OCI-LY3 (cell line): ENCODE measurements at regions not wholly inside any gene's neighbourhood (a gene's known extent, or its start where the extent isn't known, plus 50 kb on each side); places are given as distances from the start of the nearest gene placed in this dataset.

Source experiments
- H2AFZ ChIP-seq: fragments of 200-600, 300-600 bp; shearing (Covaris generic); 2 replicates; pipeline ENCODE4 v1.6.0; 2014; ENCODE audit warnings: antibody characterized with exemption, low read depth, low read length
- H3K27ac ChIP-seq: fragments of 200-600, 300-600 bp; sonication (generic); 2 replicates; pipeline ENCODE4 v1.5.1; 2014; ENCODE audit warnings: mild to moderate bottlenecking, low read length, moderate library complexity, mixed read lengths
- H3K27me3 ChIP-seq: fragments of 200-600, 300-600 bp; sonication (generic); 2 replicates; pipeline ENCODE4 v1.6.1; 2014; ENCODE audit warnings: low read depth, low read length, mixed read lengths
- H3K36me3 ChIP-seq: fragments of 200-600, 300-600 bp; sonication (generic); replicated peaks from 2 replicates; pipeline ENCODE3; 2014; ENCODE audit warnings: low read depth, low read length, mixed read lengths
- H3K4me1 ChIP-seq: fragments of 300-600, 200-600 bp; sonication (generic); 2 replicates; pipeline ENCODE4 v1.6.1; 2014; ENCODE audit warnings: low read length, mixed read lengths
- H3K4me2 ChIP-seq: fragments of 200-600, 300-600 bp; sonication (generic); 2 replicates; pipeline ENCODE4 v1.6.1; 2014; ENCODE audit warnings: low read length, mixed read lengths
- H3K4me3 ChIP-seq: fragments of 300-600, 200-600 bp; sonication (generic); 2 replicates; pipeline ENCODE4 v1.5.1; 2014; ENCODE audit warnings: antibody characterized with exemption, mild to moderate bottlenecking, low read length, moderate library complexity
- H3K79me2 ChIP-seq: fragments of 300-600, 200-600 bp; shearing (Covaris generic); 2 replicates; pipeline ENCODE4 v1.6.1; 2014; ENCODE audit warnings: mild to moderate bottlenecking, low read length, mixed read lengths
- H3K9ac ChIP-seq: fragments of 300-600, 200-600 bp; shearing (Covaris generic); 2 replicates; pipeline ENCODE4 v1.6.0; 2014; ENCODE audit warnings: mild to moderate bottlenecking, low read length, moderate library complexity
- H3K9me3 ChIP-seq: fragments of 200-600, 300-600 bp; shearing (Covaris generic); 2 replicates; pipeline ENCODE4 v1.6.1; 2014; ENCODE audit warnings: low read length, mixed read lengths; ENCODE audit not compliant: insufficient read depth
- H4K20me1 ChIP-seq: fragments of 200-600, 300-600 bp; sonication (generic); 2 replicates; pipeline ENCODE4 v1.6.1; 2016; ENCODE audit warnings: low read length, mixed read lengths; ENCODE audit not compliant: insufficient read depth
- EZH2phosphoT487 ChIP-seq: fragments of 200-600 bp; shearing (Covaris generic); IDR thresholded peaks from 2 replicates; pipeline ENCODE4 v1.6.1; 2018; ENCODE audit warnings: antibody characterized with exemption, mixed run types, low read depth
- TF ChIP-seq, protein P1 (sequence below): fragments of 200-600, 300-600 bp; sonication (generic); IDR thresholded peaks from 2 replicates; pipeline ENCODE4 v1.5.1; 2014; ENCODE audit warnings: antibody characterized with exemption, low read length, low read depth

DNA sequence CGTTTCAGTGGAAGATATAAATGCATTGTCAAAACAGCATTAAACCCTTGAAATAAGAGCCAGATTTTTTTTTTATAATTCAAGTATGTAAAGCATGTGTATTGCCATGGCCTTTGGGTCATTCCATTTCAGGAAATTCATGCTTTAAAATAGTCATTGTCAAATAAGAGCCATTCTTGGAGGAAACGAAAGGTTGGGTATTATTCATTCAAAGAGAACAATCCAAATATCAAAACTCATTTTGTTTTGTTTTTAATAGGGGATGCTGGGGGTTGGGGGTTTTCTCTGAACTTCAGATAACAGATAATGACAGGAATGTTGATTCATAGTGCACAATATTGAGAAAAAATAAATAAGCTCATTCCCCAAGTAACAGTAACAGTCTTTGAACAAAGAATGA lies 174.4 kb upstream of the NUDT4 start:
- H3K4me3 ChIP-seq, result no peak overlapping the region
- TF ChIP-seq, protein P1, sequence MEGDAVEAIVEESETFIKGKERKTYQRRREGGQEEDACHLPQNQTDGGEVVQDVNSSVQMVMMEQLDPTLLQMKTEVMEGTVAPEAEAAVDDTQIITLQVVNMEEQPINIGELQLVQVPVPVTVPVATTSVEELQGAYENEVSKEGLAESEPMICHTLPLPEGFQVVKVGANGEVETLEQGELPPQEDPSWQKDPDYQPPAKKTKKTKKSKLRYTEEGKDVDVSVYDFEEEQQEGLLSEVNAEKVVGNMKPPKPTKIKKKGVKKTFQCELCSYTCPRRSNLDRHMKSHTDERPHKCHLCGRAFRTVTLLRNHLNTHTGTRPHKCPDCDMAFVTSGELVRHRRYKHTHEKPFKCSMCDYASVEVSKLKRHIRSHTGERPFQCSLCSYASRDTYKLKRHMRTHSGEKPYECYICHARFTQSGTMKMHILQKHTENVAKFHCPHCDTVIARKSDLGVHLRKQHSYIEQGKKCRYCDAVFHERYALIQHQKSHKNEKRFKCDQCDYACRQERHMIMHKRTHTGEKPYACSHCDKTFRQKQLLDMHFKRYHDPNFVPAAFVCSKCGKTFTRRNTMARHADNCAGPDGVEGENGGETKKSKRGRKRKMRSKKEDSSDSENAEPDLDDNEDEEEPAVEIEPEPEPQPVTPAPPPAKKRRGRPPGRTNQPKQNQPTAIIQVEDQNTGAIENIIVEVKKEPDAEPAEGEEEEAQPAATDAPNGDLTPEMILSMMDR, result no peak
- TF ChIP-seq EZH2phosphoT487, result no peak

DNA sequence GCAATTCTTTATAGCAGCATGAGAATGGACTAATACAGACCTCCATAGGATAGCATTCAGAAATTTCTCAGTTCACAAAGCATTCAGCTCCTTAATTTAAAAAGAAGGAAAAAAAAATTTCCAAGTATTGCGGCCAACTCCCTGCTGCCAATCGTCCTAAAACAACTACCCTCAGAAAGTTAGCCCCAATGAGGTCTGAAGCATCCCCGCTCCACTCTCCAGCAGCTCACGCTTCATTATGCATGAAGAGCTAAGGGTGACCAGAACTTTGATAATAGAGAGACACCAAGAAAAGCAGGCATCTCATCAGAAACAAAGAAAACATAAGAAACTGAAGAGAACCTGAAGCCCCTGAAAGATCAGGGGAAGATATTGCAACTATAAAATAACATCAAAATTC lies 172.8 kb upstream of the NUDT4 start:
- Histone ChIP-seq H3K79me2 (no peaks in the 10 kb centered on the region), H3K4me3 (no peak overlapping the region), H3K4me1 (peaks cover 16% of the 10 kb centered on the region), H3K9me3 (no peaks in the 10 kb centered on the region), H3K4me2 (no peak overlapping the region), H4K20me1 (no peaks in the 10 kb centered on the region), H3K36me3 (no peaks in the 10 kb centered on the region), H3K9ac (no peak overlapping the region), H2AFZ (no peak overlapping the region), H3K27me3 (peaks cover 10% of the 10 kb centered on the region), H3K27ac (no peak overlapping the region)
- no peak for TF ChIP-seq EZH2phosphoT487
- TF ChIP-seq, protein P1, result no peak

More for the DNA sequence above, 174.4 kb upstream of the NUDT4 start:
- H3K4me2 ChIP-seq, result no peak overlapping the region
- no peak overlapping the region for H3K9ac ChIP-seq
- no peaks in the 10 kb centered on the region for H3K79me2 ChIP-seq
- H3K27me3 ChIP-seq, result peaks cover 15% of the 10 kb centered on the region
- no peaks in the 10 kb centered on the region for H3K9me3 ChIP-seq
- peaks cover 19% of the 10 kb centered on the region for H3K4me1 ChIP-seq
- H2AFZ ChIP-seq, result no peak overlapping the region
- no peaks in the 10 kb centered on the region for H4K20me1 ChIP-seq
- no peak overlapping the region for H3K27ac ChIP-seq
- no peaks in the 10 kb centered on the region for H3K36me3 ChIP-seq

DNA sequence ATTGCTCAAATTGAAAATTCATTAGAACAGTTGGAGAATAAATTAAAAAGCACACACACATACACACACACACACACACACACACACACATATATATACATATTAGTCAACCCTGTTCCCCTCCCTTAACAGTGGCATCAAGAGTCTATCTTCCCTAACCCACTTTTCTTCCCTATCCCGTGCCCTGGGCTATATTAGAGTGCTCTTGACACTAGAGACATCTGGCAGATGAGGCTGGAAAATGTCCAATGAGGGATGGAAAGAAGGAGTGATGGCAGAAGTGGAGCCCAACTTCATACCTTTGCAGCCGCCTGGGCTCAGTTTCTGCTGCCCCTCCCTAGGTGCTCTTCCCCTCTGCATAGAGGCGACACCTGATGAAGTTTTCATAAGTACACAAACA lies 172.4 kb upstream of the NUDT4 start:
- no peaks in the 10 kb centered on the region for H3K9me3 ChIP-seq
- no peak overlapping the region for H3K4me3 ChIP-seq
- no peaks in the 10 kb centered on the region for H3K36me3 ChIP-seq
- no peaks in the 10 kb centered on the region for H3K79me2 ChIP-seq
- H3K9ac ChIP-seq, result no peak overlapping the region
- H3K27me3 ChIP-seq, result peaks cover 6% of the 10 kb centered on the region; the same call in 1 of the 2 replicates
- H3K27ac ChIP-seq, result no peak overlapping the region
- H3K4me2 ChIP-seq, result no peak overlapping the region
- TF ChIP-seq EZH2phosphoT487, result no peak
- TF ChIP-seq, protein P1, result no peak
- peaks cover 11% of the 10 kb centered on the region for H3K4me1 ChIP-seq
- H2AFZ ChIP-seq, result no peak overlapping the region
- H4K20me1 ChIP-seq, result no peaks in the 10 kb centered on the region

DNA sequence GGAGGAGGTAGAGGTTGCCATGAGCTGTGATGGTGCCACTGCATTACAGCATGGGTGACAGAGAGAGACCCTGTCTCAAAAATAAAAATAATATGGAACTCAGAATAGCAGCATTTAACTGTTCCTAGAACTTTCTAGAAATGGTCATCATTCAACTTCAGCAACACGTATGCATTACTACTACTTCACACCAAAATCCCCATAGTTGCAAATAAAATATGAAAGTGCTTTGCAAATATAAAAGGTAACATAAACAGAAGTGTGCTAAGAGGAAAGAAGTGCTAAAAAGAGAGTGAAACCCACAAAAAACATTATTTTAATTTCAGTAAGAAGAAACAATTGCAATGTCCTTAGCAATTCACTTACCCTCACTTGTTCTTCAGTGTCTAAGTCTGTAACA lies 169.7 kb upstream of the NUDT4 start:
- Histone ChIP-seq H3K36me3 (no peaks in the 10 kb centered on the region), H3K79me2 (no peaks in the 10 kb centered on the region)
- TF ChIP-seq EZH2phosphoT487, result no peak
- TF ChIP-seq, protein P1, result no peak

More for the DNA sequence above, 169.7 kb upstream of the NUDT4 start:
- H2AFZ ChIP-seq, result no peak overlapping the region
- no peak overlapping the region for H3K27ac ChIP-seq
- peaks cover 7% of the 10 kb centered on the region for H3K4me1 ChIP-seq
- H3K9me3 ChIP-seq, result no peaks in the 10 kb centered on the region
- no peak overlapping the region for H3K4me3 ChIP-seq
- H3K4me2 ChIP-seq, result no peak overlapping the region
- no peak overlapping the region for H3K9ac ChIP-seq
- no peaks in the 10 kb centered on the region for H3K27me3 ChIP-seq
- no peaks in the 10 kb centered on the region for H4K20me1 ChIP-seq
